Suppressor macrophage treated with lipopolysaccharide for 4 hours (primary cell): ENCODE measurements at regions not wholly inside any gene's neighbourhood (a gene's known extent, or its start where the extent isn't known, plus 50 kb on each side); places are given as distances from the start of the nearest gene placed in this dataset.
"Not testable (repeated sequence)": the region's sequence is repeated elsewhere in the genome, so short reads cannot be mapped to it uniquely, and the experiment has no call there.

Experiments
- DNase-seq: peaks from one replicate; pipeline ENCODE4 v3.0.0-alpha.2; 2020

GRCh38 chr4:100631281-100631968, 113.6 kb upstream of the EMCN start:
- DNase-seq = no peak

GRCh38 chr4:100630341-100630740, 112.5 kb upstream of the EMCN start:
- DNase-seq = no peak

DNA sequence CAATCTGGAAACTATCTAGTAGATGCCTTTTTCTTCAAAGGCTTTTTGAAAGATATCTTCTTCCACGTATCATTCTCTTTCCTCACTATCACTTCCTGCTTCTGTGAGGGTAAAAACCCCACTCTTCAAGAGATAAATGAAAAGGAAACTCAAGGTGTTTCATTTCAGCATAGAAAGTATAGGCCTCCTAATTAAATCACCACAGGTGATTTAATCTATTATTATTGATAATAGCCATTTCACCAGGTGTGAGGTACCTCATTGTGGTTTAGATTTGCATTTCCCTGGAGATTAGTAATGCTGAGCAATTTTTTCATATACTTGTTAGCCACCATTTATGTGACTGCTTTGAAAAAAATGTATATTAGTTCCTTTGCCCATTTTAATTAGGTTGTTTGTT, 92.0 kb upstream of the EMCN start:
- no peak for DNase-seq

DNA sequence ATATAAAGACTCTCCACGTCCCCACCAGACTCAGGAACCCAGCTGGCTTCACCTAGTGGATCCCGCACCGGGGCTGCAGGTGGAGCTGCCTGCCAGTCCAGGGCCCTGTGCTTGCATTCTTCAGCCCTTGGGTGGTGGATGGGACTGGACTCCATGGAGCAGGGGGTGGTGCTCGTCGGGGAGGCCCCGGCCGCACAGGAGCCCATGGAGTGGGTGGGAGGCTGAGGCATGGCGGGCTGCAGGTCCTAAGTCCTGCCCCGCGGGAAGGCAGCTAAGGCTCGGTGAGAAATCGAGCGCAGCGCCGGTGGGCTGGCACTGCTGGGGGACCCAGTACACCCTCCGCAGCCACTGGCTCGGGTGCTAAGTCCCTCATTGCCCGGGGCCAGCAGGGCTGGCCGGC, 90.8 kb upstream of the EMCN start:
- DNase-seq = not testable (repeated sequence)

DNA sequence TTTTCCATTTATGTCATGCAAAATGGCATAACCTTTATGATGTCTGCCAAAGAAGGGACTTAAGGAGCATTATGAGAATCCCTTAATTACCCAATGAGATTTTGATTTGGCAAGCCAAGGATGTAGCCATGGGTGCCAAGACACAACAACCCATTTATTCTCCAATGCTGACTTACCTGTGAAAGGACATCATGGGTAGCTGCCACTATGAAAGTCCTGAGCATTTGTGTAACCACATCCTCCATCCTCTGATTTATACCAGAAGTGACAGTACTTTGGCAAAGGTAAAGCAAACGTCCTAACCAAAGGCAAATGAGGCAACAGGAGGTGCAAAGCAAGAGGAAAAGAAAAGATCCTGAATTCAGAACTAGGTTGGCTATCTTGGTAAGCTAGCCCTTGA, 87.3 kb upstream of the EMCN start:
- no peak for DNase-seq

GRCh38 chr4:100593935-100594334, 76.1 kb upstream of the EMCN start:
- DNase-seq = peak; percentile 5

GRCh38 chr4:100591161-100591876, 73.5 kb upstream of the EMCN start:
- no peak for DNase-seq

GRCh38 chr4:100590325-100590724, 72.5 kb upstream of the EMCN start:
- DNase-seq = no peak

DNA sequence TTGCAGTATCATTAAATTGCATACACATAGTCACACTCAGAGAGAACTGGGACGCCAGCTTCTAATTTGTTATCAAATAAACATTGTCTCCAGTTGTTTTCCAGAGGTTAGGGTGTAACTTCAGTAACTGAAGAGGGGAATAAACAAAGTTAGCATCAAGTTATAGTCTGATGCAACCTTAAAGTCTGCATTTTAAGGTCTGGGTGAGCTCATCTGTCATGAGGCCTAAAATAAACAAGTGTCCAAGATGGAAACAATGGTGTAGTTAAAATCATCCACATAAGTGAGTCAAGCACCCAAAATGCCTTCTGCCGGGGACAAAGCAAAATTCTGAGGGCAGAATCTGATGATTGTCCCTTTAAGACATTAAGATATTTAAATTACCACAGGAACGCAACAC, 70.3 kb upstream of the EMCN start:
- no peak for DNase-seq

GRCh38 chr4:100582146-100582545, 64.3 kb upstream of the EMCN start:
- DNase-seq = no peak

- DNase-seq = no peak
These were observed 63.5 kb upstream of the EMCN start for GRCh38 chr4:100581337-100581736.

- DNase-seq = no peak
These were observed 58.7 kb upstream of the EMCN start for GRCh38 chr4:100576570-100576969.

- no peak for DNase-seq
These were observed 56.8 kb upstream of the EMCN start for GRCh38 chr4:100574607-100575006.

- DNase-seq = no peak
These were observed 51.4 kb upstream of the EMCN start for GRCh38 chr4:100569196-100569595.
